Mononuclear cell (primary cell): ENCODE measurements at regions not wholly inside any gene's neighbourhood (a gene's known extent, or its start where the extent isn't known, plus 50 kb on each side); places are given as distances from the start of the nearest gene placed in this dataset.

ENCODE experiments used
- H3K27me3 ChIP-seq: 2 replicates; pipeline ENCODE4 v1.6.0; 2011; ENCODE audit warnings: low read length, control low read depth; ENCODE audit not compliant: insufficient read depth
- H3K4me1 ChIP-seq: 2 replicates; pipeline ENCODE4 v1.5.1; 2011; ENCODE audit warnings: mild to moderate bottlenecking, low read length, control low read depth; ENCODE audit not compliant: insufficient read depth
- H3K4me3 ChIP-seq: 2 replicates; pipeline ENCODE4 v1.5.1; 2011; ENCODE audit warnings: mild to moderate bottlenecking, low read length, moderate library complexity
- H3K9me3 ChIP-seq: 2 replicates; pipeline ENCODE4 v1.5.1; 2011; ENCODE audit warnings: low read depth, mild to moderate bottlenecking, control low read depth, low read length

DNA sequence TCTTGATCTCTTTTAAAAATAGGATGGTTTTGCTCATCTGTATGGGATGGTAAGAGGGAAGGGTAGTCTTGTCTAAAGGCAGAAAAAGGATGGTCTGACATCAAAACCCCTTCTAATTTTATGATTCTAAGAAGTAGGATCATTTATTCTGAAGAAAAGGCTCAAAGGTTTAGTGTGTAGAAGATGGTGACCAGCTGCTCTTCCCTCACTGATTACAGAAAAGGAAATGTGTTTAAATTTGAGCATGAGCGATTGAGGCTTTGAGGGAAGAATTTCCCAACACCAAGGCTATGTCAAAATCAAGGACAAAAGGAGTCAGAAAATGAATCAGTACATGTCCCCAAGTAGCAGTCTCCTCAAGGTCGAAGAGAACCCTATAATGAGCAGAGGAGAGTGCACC, 909.8 kb downstream of the EFNB2 start:
- no peak overlapping the region for H3K4me3 ChIP-seq
- H3K4me1 ChIP-seq, result no peaks in the 10 kb centered on the region
- H3K27me3 ChIP-seq, result no peaks in the 10 kb centered on the region
- no peaks in the 10 kb centered on the region for H3K9me3 ChIP-seq

DNA sequence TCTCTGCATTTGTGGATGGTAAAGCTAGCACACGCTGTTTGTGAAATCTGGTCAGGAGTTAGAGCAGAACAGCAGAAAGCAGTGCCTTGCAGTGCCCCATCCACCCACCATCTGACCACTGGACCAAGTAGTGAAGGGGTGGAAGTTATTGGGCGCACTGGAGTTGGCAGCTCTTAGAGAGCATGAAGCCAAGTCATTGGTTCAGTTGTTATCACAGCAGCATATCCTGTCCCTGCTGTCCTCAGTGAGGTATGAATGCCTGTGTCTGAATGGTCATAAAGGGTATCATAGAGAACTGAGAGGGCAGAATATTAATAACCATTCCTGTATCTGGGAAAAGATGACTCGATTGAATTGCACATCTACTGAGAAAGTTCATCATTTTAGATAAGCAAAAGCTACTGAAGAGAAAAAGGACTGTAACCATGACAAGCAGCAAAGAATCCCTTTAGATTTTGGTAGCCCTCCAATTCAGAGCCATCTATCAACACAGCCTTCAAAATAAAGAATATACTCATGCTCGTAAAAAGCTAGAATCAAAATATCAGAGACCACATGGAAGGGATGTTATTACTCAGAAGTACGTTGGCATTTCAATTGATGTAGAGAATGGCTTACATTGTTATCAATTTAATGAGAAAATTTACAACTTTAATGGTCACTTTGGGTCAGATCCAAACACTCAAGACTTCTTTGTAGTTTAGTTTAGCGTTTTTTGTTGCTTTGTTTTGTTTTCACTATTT, 919.0 kb downstream of the EFNB2 start:
- no peaks in the 10 kb centered on the region for H3K4me1 ChIP-seq
- H3K9me3 ChIP-seq, result peaks cover 5% of the 10 kb centered on the region
- no peak overlapping the region for H3K4me3 ChIP-seq
- H3K27me3 ChIP-seq, result no peaks in the 10 kb centered on the region

DNA sequence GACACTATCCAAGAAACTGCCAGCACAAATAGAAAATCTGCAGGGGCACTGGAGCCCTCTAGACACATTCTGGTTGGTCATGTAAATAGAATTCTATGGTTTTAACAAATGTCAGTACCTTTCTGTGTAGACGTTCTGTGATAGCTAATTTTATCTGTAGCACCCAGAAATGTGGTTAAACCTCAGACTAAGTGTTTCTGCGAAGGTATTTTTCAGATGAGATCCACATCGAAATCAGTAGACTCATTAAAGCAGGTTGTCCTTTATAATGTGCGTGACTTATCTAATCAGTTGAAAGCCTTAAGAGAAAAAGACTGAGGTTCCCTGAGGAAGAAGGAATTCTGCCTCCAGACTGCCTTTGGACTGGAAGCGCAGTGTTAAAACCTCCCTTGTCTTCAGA, 922.9 kb downstream of the EFNB2 start:
- Histone ChIP-seq H3K27me3 (no peaks in the 10 kb centered on the region), H3K4me1 (no peaks in the 10 kb centered on the region), H3K4me3 (no peak overlapping the region)

DNA sequence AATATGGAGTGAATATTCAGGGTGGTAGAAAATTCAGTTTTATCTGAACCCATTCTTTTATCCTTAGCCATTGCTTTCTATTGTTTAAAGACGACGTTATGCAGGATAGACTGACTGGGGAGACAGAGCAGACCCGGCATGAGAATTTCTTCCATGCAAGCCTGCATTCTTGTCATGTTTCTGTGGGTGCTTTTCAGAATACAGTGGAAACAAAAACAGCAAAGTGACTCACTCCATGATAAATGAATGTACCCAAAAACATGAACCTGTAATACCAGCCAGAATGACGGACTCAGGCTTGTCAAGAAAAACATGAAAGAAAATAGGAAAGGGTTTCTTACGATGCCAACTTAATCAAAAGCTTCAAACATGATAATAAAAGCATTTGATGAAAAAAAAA, 924.0 kb downstream of the EFNB2 start:
- H3K9me3 ChIP-seq, result peaks cover 5% of the 10 kb centered on the region
- H3K27me3 ChIP-seq, result no peaks in the 10 kb centered on the region
- no peaks in the 10 kb centered on the region for H3K4me1 ChIP-seq
- H3K4me3 ChIP-seq, result no peak overlapping the region

More for the DNA sequence above, 922.9 kb downstream of the EFNB2 start:
- peaks cover 5% of the 10 kb centered on the region for H3K9me3 ChIP-seq

DNA sequence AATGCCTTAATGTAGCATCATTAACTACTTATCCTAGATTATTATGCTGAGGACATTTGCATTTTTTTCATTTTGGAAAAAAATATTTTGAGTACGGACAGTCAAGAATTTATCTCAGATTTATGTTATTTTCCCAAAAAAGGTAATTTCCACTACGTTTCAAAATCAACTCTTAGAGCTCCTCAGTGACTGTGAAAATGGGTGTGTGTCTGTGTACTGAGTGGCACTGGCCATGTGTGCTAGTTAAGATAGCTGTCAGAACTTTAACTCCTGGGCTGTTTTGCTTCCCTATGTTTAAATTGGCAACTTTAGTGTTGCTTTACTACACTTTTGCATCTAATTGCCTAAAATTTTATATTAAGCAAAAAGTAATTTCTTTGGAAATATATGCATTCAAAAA, 927.4 kb downstream of the EFNB2 start:
- H3K27me3 ChIP-seq, result no peaks in the 10 kb centered on the region
- H3K4me3 ChIP-seq, result no peak overlapping the region
- H3K9me3 ChIP-seq, result no peaks in the 10 kb centered on the region
- no peaks in the 10 kb centered on the region for H3K4me1 ChIP-seq

DNA sequence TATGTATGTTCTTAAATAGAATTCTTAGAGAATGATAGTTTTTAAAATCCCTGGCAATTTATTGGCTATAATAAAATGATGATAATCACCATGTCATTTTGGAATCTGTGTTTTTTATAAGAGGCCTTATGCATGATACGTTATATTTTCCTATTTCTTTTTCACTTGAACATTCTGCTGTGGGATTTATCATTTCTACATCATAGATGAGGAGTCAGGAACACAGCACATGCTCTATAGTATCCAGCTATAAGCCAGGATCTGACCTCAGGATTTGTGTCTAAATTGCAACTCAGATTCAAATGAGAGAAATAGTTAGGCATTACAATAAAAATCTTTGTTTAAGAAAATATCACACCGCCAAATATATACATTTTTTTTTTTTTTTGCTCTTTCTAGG, 928.0 kb downstream of the EFNB2 start:
- Histone ChIP-seq H3K4me3 (no peak overlapping the region), H3K27me3 (no peaks in the 10 kb centered on the region), H3K4me1 (no peaks in the 10 kb centered on the region), H3K9me3 (no peaks in the 10 kb centered on the region)

DNA sequence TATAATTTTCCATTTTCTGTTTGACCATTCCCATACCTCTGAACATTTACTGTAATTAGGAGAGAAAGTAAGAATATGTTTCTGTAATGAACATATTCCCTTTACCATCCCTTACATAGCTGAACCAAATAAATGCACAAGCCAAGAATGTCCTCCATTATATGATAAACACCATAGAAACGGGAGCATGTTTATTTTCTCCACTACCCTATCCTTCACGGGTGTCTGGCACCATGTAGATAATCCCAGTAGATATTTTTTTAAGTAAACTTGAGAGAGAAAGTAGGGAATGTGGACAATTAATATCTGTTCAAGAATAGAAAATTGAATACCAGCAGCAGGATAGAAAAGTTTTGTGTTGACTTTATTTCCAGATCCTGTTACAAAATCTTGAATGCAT, 928.4 kb downstream of the EFNB2 start:
- no peaks in the 10 kb centered on the region for H3K4me1 ChIP-seq
- H3K9me3 ChIP-seq, result no peaks in the 10 kb centered on the region
- H3K27me3 ChIP-seq, result no peaks in the 10 kb centered on the region
- H3K4me3 ChIP-seq, result no peak overlapping the region

DNA sequence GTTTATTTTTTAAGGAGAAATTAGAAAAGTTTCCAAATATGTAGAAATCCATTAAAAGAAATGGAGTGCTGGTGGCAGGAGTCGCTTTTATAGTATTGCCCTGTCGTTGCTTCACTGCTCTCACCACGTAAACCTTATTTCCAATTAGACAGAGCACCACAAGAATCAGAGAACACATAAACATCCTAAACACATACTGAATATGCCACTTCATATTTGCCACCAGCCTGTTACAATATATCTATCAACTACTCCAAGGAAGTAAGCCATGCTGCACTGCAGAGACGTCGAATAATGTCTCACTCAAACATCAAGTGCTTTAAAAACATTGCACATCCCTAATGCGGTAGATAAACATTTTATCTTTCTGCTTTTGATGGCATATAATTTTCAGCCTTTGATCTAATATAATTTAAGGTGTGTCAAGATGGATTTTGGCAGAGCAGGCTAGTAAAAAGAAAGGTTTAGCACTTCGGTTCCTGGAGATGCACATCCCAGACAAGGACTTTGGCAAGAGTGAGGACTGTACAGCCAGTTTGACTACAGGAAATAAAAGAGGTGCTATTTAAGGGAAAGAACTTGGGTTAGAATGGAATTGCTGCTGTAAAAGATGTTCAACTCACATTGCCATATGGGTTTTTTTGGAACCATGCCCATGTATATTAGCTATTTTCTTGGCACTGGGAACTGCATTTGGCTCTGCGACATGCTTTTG, 932.3 kb downstream of the EFNB2 start:
- Histone ChIP-seq H3K27me3 (no peaks in the 10 kb centered on the region), H3K4me3 (no peak overlapping the region), H3K4me1 (no peaks in the 10 kb centered on the region), H3K9me3 (no peaks in the 10 kb centered on the region)

DNA sequence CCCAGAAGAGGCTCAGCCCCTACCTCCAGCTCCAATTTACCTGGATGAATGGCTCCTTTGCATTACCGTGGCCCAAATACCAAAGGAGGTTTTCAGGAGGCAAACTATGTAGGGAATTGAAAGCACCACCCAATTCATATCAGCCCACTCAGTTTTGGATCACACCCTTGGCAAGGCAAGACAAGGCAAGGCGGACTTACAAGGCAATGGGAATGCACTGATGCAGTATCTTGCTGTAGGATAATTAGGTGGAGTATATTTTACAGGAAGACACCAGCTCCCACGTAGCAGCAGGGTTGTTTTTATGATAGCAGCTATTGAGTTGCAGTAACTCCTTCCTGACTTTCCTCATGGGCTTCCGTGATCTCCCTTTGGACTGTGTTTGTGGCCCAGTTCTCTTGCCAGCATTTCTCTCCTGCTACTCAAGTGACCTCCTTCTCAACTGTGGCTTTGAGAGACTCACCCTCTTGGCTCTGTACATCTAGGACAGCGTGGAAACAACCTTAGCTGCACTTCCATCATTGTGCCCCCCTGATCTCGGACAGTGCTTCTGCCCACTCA, 935.9 kb downstream of the EFNB2 start:
- Histone ChIP-seq H3K4me3 (no peak overlapping the region), H3K27me3 (no peaks in the 10 kb centered on the region), H3K9me3 (no peaks in the 10 kb centered on the region), H3K4me1 (no peaks in the 10 kb centered on the region)

DNA sequence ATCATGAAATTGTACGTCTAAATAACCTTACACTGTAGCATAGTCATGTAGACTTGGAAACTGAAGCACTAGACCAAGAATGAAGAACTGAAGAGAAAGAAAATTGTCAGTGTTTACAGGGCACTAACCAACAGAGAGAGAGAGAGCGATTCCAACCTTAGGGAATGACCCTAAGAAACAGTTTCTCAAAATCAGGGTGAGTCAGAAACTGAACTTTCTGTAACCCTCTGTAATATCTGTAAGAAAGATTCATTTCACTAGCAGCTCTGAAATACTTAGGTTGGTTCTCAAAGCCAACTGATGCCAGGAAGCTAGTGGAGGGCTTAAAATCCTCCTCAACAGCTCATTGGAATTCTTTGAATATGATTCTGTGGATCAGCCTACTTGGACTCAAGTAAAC, 936.9 kb downstream of the EFNB2 start:
- Histone ChIP-seq H3K27me3 (no peaks in the 10 kb centered on the region), H3K4me1 (no peaks in the 10 kb centered on the region), H3K9me3 (no peaks in the 10 kb centered on the region), H3K4me3 (no peak overlapping the region)

DNA sequence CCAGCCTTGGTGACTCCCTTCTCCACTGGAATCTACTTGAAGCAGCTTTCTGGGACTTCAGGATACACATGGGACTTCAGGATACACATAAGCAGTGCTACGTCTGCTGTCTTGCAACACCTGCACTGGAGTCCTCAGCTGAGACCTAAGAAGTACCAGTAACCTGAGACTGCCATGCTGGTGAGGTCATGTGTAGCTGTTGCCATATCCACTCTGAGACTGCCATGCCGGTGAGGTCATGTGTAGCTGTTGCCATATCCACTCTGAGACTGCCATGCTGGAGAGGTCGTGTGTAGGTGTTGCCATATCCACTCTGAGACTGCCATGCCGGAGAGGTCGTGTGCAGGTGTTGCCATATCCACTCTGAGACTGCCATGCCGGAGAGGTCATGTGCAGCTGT, 937.9 kb downstream of the EFNB2 start:
- no peaks in the 10 kb centered on the region for H3K4me1 ChIP-seq
- H3K4me3 ChIP-seq, result no peak overlapping the region
- no peaks in the 10 kb centered on the region for H3K27me3 ChIP-seq

DNA sequence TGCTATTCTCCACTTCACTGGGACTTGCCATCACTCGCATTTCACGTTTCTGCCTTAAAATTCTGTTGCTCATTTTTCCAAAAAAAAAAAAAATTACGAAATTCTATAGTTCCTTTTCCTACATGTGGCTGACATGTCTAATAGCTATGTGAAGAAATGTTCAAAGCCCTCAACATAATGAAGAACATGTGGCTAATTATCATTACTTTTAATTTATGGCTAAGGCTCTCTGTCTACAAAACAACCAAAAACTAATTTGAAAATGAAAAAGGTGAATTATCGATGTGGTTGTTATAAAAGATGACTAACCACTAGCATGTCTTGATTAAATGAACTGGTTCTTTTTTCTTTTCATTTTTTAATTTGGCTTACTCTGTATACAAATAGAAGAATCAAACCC, 940.0 kb downstream of the EFNB2 start:
- no peaks in the 10 kb centered on the region for H3K9me3 ChIP-seq
- H3K27me3 ChIP-seq, result no peaks in the 10 kb centered on the region
- H3K4me3 ChIP-seq, result no peak overlapping the region
- H3K4me1 ChIP-seq, result no peaks in the 10 kb centered on the region

More for the DNA sequence above, 937.9 kb downstream of the EFNB2 start:
- H3K9me3 ChIP-seq, result no peaks in the 10 kb centered on the region

DNA sequence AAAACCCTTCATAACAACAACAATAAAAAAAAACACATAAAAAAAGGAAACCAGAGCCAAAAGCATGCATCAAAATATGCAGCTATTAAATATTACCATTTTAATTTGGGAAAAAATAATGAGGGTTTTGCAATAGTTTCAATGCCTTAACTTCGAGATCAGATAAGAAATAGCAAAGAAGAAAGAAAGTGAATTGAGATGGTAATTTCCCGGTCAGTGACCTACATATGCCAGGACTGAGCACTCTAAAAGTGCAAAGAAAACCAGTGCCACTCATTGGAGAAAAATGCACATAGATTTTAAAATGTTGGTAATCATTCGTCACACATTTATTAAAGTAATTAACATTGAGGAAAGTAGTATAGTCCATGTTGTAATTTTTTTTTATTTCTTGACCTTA, 944.2 kb downstream of the EFNB2 start:
- H3K27me3 ChIP-seq, result no peaks in the 10 kb centered on the region
- H3K4me3 ChIP-seq, result no peak overlapping the region
- H3K9me3 ChIP-seq, result no peaks in the 10 kb centered on the region
- no peaks in the 10 kb centered on the region for H3K4me1 ChIP-seq

DNA sequence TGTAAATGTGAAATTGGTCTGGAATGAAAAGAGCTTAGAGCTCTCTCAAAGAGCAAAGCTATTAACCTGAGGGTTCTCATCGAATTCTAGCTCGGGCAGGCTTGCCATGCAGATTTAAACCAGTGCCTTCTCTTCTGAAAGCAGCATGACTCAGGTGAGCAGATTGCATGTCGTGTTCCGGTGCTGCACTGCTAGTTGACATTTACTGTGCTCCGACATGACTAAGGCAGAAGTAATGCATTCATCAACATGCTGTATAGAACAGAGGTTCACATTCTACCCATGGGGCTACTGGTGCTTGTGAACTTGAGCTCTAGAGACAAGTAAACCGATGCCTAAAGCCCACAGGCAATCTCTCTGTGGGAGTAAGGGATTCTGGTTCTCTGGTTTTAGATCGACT, 947.7 kb downstream of the EFNB2 start:
- Histone ChIP-seq H3K27me3 (no peaks in the 10 kb centered on the region), H3K4me1 (no peaks in the 10 kb centered on the region), H3K4me3 (no peak overlapping the region), H3K9me3 (no peaks in the 10 kb centered on the region)

DNA sequence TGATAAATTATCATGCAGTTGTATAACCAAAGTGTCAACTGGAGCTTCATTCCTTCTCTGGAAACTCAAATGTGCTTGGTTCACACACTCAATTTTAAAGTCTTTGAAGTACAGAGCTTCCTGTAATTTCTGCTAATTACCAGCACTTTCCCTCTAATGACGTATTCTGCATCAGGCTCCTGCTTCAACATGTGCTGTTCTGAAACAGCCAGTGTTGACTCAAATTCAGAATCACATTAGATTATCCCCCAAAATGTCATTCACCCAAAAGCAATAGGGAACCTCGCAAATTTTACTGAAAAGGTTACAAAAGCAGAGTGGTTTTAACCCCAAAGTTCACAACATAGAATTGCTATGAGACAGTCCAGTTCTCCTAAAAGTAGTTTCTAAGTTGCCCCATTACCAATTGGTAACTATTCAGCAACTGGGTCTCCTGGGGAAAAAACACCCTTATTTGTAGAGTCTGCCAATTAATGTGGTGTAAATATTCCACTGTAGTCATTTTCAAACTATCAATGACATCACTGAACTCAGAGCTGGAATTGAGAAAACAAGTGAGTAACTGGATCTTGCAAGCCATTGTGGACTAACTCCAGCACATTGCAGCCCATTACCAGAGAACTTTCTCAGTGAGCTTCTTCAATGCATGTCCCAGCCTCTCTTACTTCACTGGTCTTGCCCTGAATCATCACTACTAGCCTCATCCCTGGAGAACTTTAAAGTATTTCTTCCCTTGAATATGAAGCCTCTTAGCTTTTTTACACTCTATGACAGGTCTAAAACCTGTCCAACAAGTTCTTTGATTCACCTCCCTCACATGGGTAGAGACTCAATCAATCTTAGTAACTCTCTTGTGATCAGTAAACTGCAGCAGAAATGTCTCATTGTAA, 955.4 kb downstream of the EFNB2 start:
- no peaks in the 10 kb centered on the region for H3K4me1 ChIP-seq
- no peaks in the 10 kb centered on the region for H3K27me3 ChIP-seq
- H3K9me3 ChIP-seq, result no peaks in the 10 kb centered on the region
- no peak overlapping the region for H3K4me3 ChIP-seq
